Ovary (tissue), 7 donors: ENCODE measurements at regions not wholly inside any gene's neighbourhood (a gene's known extent, or its start where the extent isn't known, plus 50 kb on each side); places are given as distances from the start of the nearest gene placed in this dataset.

ENCODE experiments used
- DNase-seq, 5 donors: peaks; one replicate each; pipeline ENCODE4 v3.0.0-alpha.2; 2019 to 2020
- H3K27ac ChIP-seq, 2 donors: fragments of 200-600 bp; one replicate each; pipeline versions ENCODE4 v1.5.1 to v1.8.0; 2019 to 2022
- H3K27me3 ChIP-seq: fragments of 200-600 bp; one replicate; pipeline ENCODE4 v1.8.0; 2022
- H3K36me3 ChIP-seq: fragments of 200-600 bp; sonication (generic); one replicate; pipeline ENCODE4 v1.5.1; 2019
- H3K4me1 ChIP-seq: one replicate; pipeline ENCODE4 v1.8.1; 2013; ENCODE audit warnings: mild to moderate bottlenecking, moderate library complexity; ENCODE audit not compliant: insufficient read depth
- H3K4me3 ChIP-seq: fragments of 200-600 bp; sonication (generic); one replicate; pipeline ENCODE4 v1.5.1; 2017
- H3K9me3 ChIP-seq, 2 donors: fragments of 200-600 bp in 1 of 2; sonication (generic) in 1 of 2; one replicate each; pipeline versions ENCODE4 v1.5.1 to v1.8.1; 2013 to 2019; ENCODE audit warnings: mild to moderate bottlenecking in 1 of 2, moderate library complexity in 1 of 2
- CTCF ChIP-seq, 3 donors: fragments of 450-650 bp in 2 of 3; fragments of 200-600 bp in 1 of 3; IDR thresholded peaks; one replicate each; pipeline versions ENCODE4 v1.5.1 to v1.8.0; 2016 to 2022; ENCODE audit warnings: antibody characterized with exemption in 3 of 3, mild to moderate bottlenecking in 1 of 3
- EP300 ChIP-seq: sonication (generic); formaldehyde crosslinking; IDR thresholded peaks from one replicate; pipeline ENCODE4 v1.6.1; 2017; ENCODE audit warnings: antibody characterized with exemption
- POLR2A ChIP-seq: fragments of 450-650 bp; IDR thresholded peaks from one replicate; pipeline ENCODE4 v1.6.1; 2017; ENCODE audit warnings: antibody characterized with exemption, mild to moderate bottlenecking, moderate library complexity
- WGBS, 3 donors: extraction: QIAGEN DNeasy Blood & Tissue Kit in 1 of 3; methylation state at CpG; one replicate each; pipeline versions ENCODE4 v1.1.5 to v1.1.7; 2013 to 2017; 5-methylcytosine and 5-hydroxymethylcytosine counted together
- intact Hi-C, 4 donors: fragments of 100-400 bp; cut with DNase I; formaldehyde crosslinking; loops; one replicate each; pipeline versions ENCODE4 v1.11.0 to v1.15.1; 2022 to 2023
- donor health status: DM: no; HTN: no; CAD: no; lungs with moderate emphysema.
- donor health status: DM: no; HTN: no; CAD: no.
- donor health status: Bipolar disorder and iron deficiency.
- donor health status: DM: no; HTN: no; CAD: no.
- donor health status: DM: yes; HTN: yes; CAD: no.

GRCh38 chr11:115961159-115962003 is 457.2 kb upstream of the CADM1 start:
- Histone ChIP-seq H3K36me3 (no peaks in the 10 kb centered on the region), H3K27ac (no peak overlapping the region), H3K4me3 (no peak overlapping the region), H3K27me3 (no peaks in the 10 kb centered on the region), H3K9me3 (no peaks in the 10 kb centered on the region), H3K4me1 (peaks cover 5% of the 10 kb centered on the region)
- DNase-seq = peak in 1 of 5 donors; percentile 56
- WGBS, 3 donors = 22 to 30% (median 23%) methylated on average over 11 of the region's 11 CpGs
- intact Hi-C loops = loop anchor here in 1 of 4 donors (1.0 kb wide), 1 partner anchor 75 kb away; no protein-coding TSS in a partner anchor
- no peak for TF ChIP-seq POLR2A
- no peak for TF ChIP-seq CTCF (IDR thresholded peaks at IDR 0.05)
- no peak for TF ChIP-seq EP300

GRCh38 chr11:115959081-115959486 is 454.9 kb upstream of the CADM1 start:
- intact Hi-C loops = no loop called here
- H3K4me3 ChIP-seq = no peak overlapping the region
- H3K27me3 ChIP-seq = no peaks in the 10 kb centered on the region
- TF ChIP-seq EP300 (no peak), POLR2A (no peak), CTCF (IDR thresholded peaks at IDR 0.05) (no peak)
- peaks cover 5% of the 10 kb centered on the region for H3K4me1 ChIP-seq
- no peak overlapping the region for H3K27ac ChIP-seq
- no peaks in the 10 kb centered on the region for H3K9me3 ChIP-seq
- WGBS, 3 donors = 16 to 35% (median 25%) methylated on average over 23 of the region's 23 CpGs
- no peaks in the 10 kb centered on the region for H3K36me3 ChIP-seq
- no peak for DNase-seq

GRCh38 chr11:115958089-115959000 is 454.1 kb upstream of the CADM1 start:
- TF ChIP-seq POLR2A (no peak), CTCF (IDR thresholded peaks at IDR 0.05) (no peak), EP300 (no peak)
- intact Hi-C loops = no loop called here
- Histone ChIP-seq H3K4me3 (no peak overlapping the region), H3K9me3 (no peaks in the 10 kb centered on the region), H3K27me3 (no peaks in the 10 kb centered on the region), H3K27ac (no peak overlapping the region), H3K36me3 (no peaks in the 10 kb centered on the region), H3K4me1 (peaks cover 5% of the 10 kb centered on the region)
- DNase-seq = no peak
- 84 to 86% (median 84%) methylated on average over 20 of the region's 20 CpGs for WGBS, 3 donors

- 82 to 90% (median 89%) methylated on average over 2 of the region's 2 CpGs for WGBS, 3 donors
- Histone ChIP-seq H3K4me3 (no peak overlapping the region), H3K27ac (no peak overlapping the region), H3K27me3 (no peaks in the 10 kb centered on the region), H3K9me3 (no peaks in the 10 kb centered on the region), H3K36me3 (no peaks in the 10 kb centered on the region), H3K4me1 (peaks cover 5% of the 10 kb centered on the region)
- TF ChIP-seq POLR2A = no peak
- intact Hi-C loops = no loop called here
- no peak for DNase-seq
Measured at GRCh38 chr11:115955803-115956202, 451.6 kb upstream of the CADM1 start.
